Large intestine (tissue), 3 donors: ENCODE measurements at regions not wholly inside any gene's neighbourhood (a gene's known extent, or its start where the extent isn't known, plus 50 kb on each side); places are given as distances from the start of the nearest gene placed in this dataset.
A peak's percentile ranks its signal among the peaks of the same experiment; 100 is the strongest.

ENCODE experiments used
- DNase-seq, 2 donors: peaks; one replicate each; pipeline versions ENCODE4 v3.0.0 to v3.0.0-alpha.2; 2013
- H3K27ac ChIP-seq: one replicate; pipeline ENCODE4 v1.5.1; 2013; ENCODE audit warnings: low read length
- H3K27me3 ChIP-seq: 2 replicates; pipeline ENCODE4 v1.6.1; 2013; ENCODE audit warnings: low read length; ENCODE audit not compliant: control insufficient read depth, insufficient read depth
- H3K36me3 ChIP-seq: 2 replicates; pipeline ENCODE4 v1.6.1; 2013; ENCODE audit warnings: low read length; ENCODE audit not compliant: control insufficient read depth, insufficient read depth
- H3K4me1 ChIP-seq: one replicate; pipeline ENCODE4 v1.6.1; 2013; ENCODE audit warnings: low read length; ENCODE audit not compliant: control insufficient read depth, insufficient read depth
- H3K4me3 ChIP-seq: one replicate; pipeline ENCODE4 v1.5.1; 2013; ENCODE audit warnings: low read length
- H3K9me3 ChIP-seq: one replicate; pipeline ENCODE4 v1.6.1; 2013; ENCODE audit warnings: mild to moderate bottlenecking, low read depth, low read length, moderate library complexity; ENCODE audit not compliant: control insufficient read depth
- WGBS: methylation state at CpG from one replicate; pipeline ENCODE4 v1.1.5; 2013; ENCODE audit warnings: low lambda C conversion rate; ENCODE audit not compliant: insufficient coverage; 5-methylcytosine and 5-hydroxymethylcytosine counted together

GRCh38 chr4:34181891-34182290 is 2062.4 kb downstream of the ARAP2 start:
- Histone ChIP-seq H3K9me3 (no peaks in the 10 kb centered on the region), H3K36me3 (no peaks in the 10 kb centered on the region), H3K27me3 (no peaks in the 10 kb centered on the region), H3K4me1 (no peaks in the 10 kb centered on the region), H3K27ac (no peak overlapping the region), H3K4me3 (no peak overlapping the region)
- DNase-seq: no peak
- WGBS: 60% methylated on average over 1 of the region's 2 CpGs

DNA sequence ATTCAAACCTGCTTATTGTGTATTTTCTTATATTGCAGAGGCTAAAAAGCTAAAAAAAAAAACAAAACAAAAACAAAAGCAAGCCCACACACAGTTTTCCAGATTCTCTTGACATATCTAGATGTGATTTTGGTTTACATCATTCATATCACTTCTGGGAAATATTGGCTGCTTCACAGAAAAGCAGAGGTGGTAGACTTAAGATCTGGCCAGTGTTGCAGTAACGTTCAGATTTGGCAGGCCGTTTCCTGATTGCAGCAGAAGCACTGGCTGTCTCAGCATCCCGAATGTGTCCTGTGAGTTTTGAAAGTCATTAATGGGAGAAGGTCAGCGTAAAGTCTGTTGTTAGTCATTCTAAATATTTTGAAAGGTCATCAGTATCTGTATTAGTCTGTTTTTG is 2062.0 kb downstream of the ARAP2 start:
- Histone ChIP-seq H3K4me3 (no peak overlapping the region), H3K4me1 (no peaks in the 10 kb centered on the region), H3K27ac (no peak overlapping the region), H3K36me3 (no peaks in the 10 kb centered on the region), H3K9me3 (no peaks in the 10 kb centered on the region), H3K27me3 (no peaks in the 10 kb centered on the region)
- WGBS: 83% methylated on average over 1 of the region's 4 CpGs
- peak in 1 of 2 donors; percentile 1 for DNase-seq

DNA sequence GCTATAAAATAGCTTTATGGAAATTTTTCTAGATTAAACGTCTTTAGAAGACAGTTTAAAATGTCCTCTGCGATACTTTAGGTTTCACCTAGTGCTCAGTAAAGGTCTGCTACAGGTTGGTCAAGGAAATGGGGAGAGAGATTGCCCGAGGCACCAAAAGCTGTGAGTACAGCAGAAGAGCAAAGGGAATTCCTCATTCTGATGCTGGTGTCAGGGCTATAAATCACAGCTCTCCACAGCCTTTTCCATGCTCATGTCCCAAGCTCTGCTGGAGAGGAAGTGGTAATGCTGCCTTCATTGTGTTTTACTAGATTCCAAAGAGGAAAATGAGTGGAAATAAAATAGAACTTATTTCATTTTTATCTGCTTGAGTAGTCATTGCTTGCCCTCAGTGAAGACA is 2060.4 kb downstream of the ARAP2 start:
- DNase-seq: no peak
- 80% methylated on average over 1 of the region's 3 CpGs for WGBS
- no peaks in the 10 kb centered on the region for H3K9me3 ChIP-seq
- no peaks in the 10 kb centered on the region for H3K27me3 ChIP-seq
- H3K36me3 ChIP-seq: no peaks in the 10 kb centered on the region
- no peak overlapping the region for H3K4me3 ChIP-seq
- no peak overlapping the region for H3K27ac ChIP-seq
- no peaks in the 10 kb centered on the region for H3K4me1 ChIP-seq

DNA sequence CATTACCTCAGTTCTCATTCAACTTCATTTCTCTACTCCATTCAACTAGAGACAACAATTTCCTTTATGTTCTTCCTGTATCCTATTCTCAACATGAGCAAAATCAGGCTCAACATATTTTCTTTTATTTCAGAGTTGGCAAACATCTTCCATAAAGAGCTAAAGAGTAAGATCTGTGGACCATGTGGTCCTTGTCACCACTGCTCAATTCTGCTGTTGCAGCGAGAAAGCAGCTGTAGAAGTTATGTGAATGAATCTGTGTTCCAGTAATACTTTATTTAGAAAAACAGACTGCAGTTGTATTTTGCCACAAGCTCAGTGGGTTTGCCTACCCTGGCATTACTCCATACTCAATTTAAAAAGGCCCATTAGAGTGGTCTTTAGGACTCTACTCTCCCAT is 2057.3 kb downstream of the ARAP2 start:
- H3K4me3 ChIP-seq: no peak overlapping the region
- no peaks in the 10 kb centered on the region for H3K36me3 ChIP-seq
- no CpG with 5 or more reads among the region's 1 CpG for WGBS
- no peak overlapping the region for H3K27ac ChIP-seq
- H3K4me1 ChIP-seq: no peaks in the 10 kb centered on the region
- no peak for DNase-seq
- no peaks in the 10 kb centered on the region for H3K9me3 ChIP-seq
- H3K27me3 ChIP-seq: no peaks in the 10 kb centered on the region

DNA sequence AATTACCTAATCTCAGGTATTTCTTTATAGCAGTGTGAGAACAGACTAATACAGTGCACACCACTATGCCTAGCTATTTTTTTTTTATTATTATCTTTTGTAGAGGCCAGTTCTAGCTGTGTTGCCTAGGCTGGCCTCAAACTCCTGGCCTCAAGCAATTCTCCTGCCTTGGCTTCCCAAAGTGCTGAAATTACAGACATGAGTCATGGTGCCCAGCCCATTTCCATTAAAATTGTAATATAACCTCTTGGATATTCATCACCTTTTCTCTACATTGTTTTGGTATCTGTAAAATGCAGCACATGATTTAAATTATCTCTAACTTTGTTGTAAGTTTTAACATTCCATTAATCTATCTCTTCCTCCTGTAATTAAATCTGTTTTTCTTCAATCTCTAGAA is 2052.9 kb downstream of the ARAP2 start:
- Histone ChIP-seq H3K4me1 (no peaks in the 10 kb centered on the region), H3K36me3 (no peaks in the 10 kb centered on the region), H3K27me3 (no peaks in the 10 kb centered on the region), H3K27ac (no peak overlapping the region), H3K4me3 (no peak overlapping the region), H3K9me3 (no peaks in the 10 kb centered on the region)
- DNase-seq: no peak

- Histone ChIP-seq H3K9me3 (no peaks in the 10 kb centered on the region), H3K27ac (no peak overlapping the region), H3K27me3 (no peaks in the 10 kb centered on the region), H3K4me3 (no peak overlapping the region), H3K4me1 (no peaks in the 10 kb centered on the region), H3K36me3 (no peaks in the 10 kb centered on the region)
- WGBS: 81% methylated on average over 3 of the region's 5 CpGs
- no peak for DNase-seq
Observed at GRCh38 chr4:34193451-34194154, 2050.7 kb downstream of the ARAP2 start.

DNA sequence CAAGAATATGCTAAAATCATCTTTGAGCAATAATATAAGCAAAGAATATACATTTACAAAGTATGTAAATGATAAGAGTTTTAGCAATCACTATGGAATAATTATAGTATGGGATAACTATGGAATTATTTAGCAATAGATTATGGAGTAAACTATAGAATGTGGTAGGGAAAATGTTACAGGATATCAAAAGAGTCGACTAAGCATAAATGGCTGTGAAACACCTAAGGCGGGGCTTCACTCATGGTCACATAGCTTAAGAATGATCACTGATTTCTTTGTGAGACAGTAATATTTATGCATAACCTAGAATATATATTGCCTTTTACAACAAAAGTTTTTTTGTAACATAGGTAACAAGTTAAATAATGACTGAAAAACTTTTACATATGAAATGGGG is 2049.7 kb downstream of the ARAP2 start:
- no peak overlapping the region for H3K27ac ChIP-seq
- no peaks in the 10 kb centered on the region for H3K36me3 ChIP-seq
- H3K27me3 ChIP-seq: no peaks in the 10 kb centered on the region
- no peak overlapping the region for H3K4me3 ChIP-seq
- no peak for DNase-seq
- WGBS: 90% methylated on average over 2 of the region's 2 CpGs
- H3K4me1 ChIP-seq: no peaks in the 10 kb centered on the region
- H3K9me3 ChIP-seq: no peaks in the 10 kb centered on the region

DNA sequence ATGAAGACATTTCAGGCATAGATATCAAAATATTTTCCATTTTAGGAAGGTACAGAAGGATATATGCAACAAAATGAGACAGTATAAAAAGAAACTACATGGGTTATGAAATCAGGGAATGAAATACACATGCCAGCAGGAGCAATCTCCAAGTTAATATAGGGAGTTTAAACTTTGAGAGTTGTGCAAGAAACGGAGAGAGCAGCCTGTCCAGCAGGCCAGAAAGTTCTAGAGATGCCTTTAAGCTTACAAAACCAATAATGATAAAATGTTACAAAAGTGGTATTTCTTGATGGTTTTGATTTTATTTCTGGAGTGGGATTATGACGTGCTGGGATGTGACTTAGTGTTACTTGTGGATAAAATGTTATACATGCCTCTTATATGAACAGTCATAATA is 2047.9 kb downstream of the ARAP2 start:
- peaks cover 3% of the 10 kb centered on the region for H3K9me3 ChIP-seq
- H3K4me1 ChIP-seq: no peaks in the 10 kb centered on the region
- no peak overlapping the region for H3K4me3 ChIP-seq
- no peak overlapping the region for H3K27ac ChIP-seq
- WGBS: 71% methylated on average over 1 of the region's 2 CpGs
- no peaks in the 10 kb centered on the region for H3K27me3 ChIP-seq
- DNase-seq: no peak
- H3K36me3 ChIP-seq: no peaks in the 10 kb centered on the region

DNA sequence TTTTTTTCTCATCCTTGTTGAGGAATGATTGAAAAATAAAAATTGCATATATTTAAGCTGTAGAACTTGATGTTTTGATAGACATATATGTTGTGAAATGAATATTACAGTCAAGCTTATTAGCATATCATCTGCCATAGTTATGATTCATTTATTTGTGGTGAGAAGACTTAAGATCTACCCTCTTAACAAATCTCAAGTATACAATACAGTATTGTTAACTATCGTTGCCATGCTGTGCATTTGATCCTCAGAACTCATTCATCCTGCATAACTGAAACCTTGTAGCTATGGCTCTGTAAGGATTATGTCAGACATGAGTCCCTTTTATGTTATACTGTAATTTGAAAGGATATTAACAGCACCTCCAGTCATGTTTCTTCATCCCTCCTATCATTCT is 2045.3 kb downstream of the ARAP2 start:
- Histone ChIP-seq H3K4me1 (no peaks in the 10 kb centered on the region), H3K9me3 (peaks cover 3% of the 10 kb centered on the region), H3K36me3 (no peaks in the 10 kb centered on the region), H3K27me3 (no peaks in the 10 kb centered on the region), H3K27ac (no peak overlapping the region), H3K4me3 (no peak overlapping the region)
- no peak for DNase-seq
- WGBS: no CpG with 5 or more reads among the region's 1 CpG

DNA sequence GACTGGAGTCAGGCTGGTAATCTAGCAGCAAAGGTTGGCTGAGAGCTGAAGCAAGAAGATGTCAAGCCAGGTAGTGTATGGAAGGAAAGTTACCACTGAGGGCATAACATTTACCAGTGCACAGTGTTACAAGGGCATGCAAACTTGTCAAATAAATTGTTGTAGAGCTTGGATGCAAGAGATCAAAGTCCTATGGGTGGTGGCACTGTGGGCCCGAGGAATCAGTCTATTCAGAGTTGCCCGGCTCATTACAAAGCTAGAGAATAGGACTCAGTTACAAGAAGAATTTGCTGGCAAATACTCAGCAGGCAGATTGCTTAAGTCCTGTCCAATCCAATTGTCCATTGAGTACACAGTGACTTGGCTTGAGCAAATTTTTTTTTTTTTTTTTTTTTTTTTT is 2043.8 kb downstream of the ARAP2 start:
- no peak overlapping the region for H3K4me3 ChIP-seq
- WGBS: no CpG with 5 or more reads among the region's 2 CpGs
- no peak for DNase-seq
- peaks cover 3% of the 10 kb centered on the region for H3K9me3 ChIP-seq
- no peaks in the 10 kb centered on the region for H3K36me3 ChIP-seq
- no peaks in the 10 kb centered on the region for H3K27me3 ChIP-seq
- no peak overlapping the region for H3K27ac ChIP-seq
- H3K4me1 ChIP-seq: no peaks in the 10 kb centered on the region

DNA sequence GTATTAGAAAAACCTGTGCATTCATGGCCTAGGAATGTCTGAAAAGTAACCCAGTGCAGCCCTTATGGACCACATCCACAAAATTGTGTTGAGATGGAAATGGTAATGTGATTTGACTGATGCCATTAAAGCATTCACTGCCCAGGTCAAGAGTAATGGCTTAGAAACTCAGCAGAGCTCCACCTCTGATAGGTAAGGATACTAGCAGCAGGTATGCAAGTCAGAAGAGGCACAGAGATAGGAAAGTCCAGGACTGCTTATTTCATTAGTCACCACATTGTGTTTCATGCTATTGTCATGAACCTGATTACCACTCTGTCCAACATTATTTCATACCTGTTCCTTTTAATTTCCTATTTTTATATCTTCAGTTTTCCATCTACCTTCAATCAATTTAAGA is 2042.2 kb downstream of the ARAP2 start:
- H3K4me3 ChIP-seq: no peak overlapping the region
- no peaks in the 10 kb centered on the region for H3K36me3 ChIP-seq
- no peak for DNase-seq
- H3K4me1 ChIP-seq: no peaks in the 10 kb centered on the region
- H3K27me3 ChIP-seq: no peaks in the 10 kb centered on the region
- H3K9me3 ChIP-seq: peaks cover 3% of the 10 kb centered on the region
- no peak overlapping the region for H3K27ac ChIP-seq
